Right ventricle myocardium inferior (tissue), 1 donor: ENCODE measurements at regions not wholly inside any gene's neighbourhood (a gene's known extent, or its start where the extent isn't known, plus 50 kb on each side); places are given as distances from the start of the nearest gene placed in this dataset.

Experiments
- ATAC-seq: fragments of 200-7000 bp; cut with Tn5 transposase; one replicate; pipeline ENCODE4 v1.9.1; 2020; ENCODE audit warnings: mild to moderate bottlenecking, moderate library complexity
- DNase-seq: peaks from one replicate; pipeline ENCODE4 v3.0.0; 2021; ENCODE audit errors: missing footprints
- intact Hi-C: fragments of 100-400 bp; cut with DNase I; formaldehyde crosslinking; loops from one replicate; pipeline ENCODE4 v1.11.0; 2022
- donor health status: DM: no; HTN: yes; CAD: no; lungs with severe emphysema.

- no peak for DNase-seq
- intact Hi-C loops: no loop called here
- no peak for ATAC-seq
Observed at GRCh38 chr1:58391514-58391913, 155.0 kb downstream of the OMA1 start.

DNA sequence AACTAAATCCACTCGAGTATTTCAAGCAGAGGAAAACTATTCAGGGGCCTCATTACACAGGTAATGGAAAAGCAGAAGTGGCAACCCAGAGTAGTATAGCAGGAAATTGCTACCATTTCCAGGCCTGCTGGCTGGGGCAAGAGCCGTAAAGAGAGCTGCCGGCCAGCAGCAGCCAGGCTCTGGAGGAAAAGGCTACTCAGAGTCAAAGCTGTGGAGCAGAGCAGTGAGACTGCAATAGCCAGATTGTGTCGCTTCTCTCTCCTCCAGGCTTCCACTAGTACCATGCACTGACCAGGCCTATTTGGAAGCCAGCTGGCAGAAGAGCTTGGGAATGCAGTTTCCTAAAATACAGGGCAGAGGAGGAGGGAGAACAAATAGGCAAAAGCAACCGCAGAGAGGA, 155.5 kb downstream of the OMA1 start:
- intact Hi-C loops: no loop called here
- ATAC-seq (peak; percentile 88), DNase-seq (no peak)

GRCh38 chr1:58390091-58390490, 156.4 kb downstream of the OMA1 start:
- ATAC-seq (no peak), DNase-seq (no peak)
- intact Hi-C loops: no loop called here

DNA sequence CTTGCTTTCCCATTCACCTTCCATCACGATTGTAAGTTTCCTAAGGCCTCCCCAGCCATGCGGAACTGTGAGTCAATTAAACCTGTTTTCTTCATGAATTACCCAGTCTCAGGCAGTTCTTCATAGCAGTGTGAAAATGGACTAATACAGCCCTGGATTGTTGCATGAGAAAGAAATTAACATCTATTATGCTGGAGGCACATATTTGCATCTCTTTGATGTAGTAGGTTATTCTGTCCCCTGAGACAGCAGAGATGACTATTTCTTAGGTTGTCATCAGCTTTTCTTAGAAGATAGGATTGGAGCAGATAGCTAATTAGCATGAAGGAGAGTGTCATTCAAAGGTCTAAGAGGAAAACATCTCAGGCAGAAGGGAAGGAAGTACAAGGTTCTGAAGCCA, 166.2 kb downstream of the OMA1 start:
- no peak for DNase-seq
- intact Hi-C loops: no loop called here
- ATAC-seq: no peak

DNA sequence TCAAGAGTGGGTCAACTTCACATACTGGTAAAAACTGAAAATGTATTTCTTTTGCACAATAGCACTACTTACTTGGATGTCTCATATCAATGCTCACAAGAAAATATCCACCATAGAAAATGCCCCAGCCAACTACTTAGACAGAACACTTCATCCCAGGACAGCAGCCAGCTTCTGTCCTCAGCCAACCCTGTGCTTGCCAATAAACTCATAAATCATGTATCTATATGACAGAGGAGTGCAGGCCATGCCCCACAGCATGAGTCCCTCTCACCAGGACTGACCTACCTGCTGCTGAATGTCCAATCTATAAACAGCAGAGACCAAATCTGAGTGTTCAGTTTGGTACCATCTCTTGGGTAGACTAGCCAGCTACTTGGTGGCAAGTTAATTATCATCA, 179.3 kb downstream of the OMA1 start:
- intact Hi-C loops: no loop called here
- no peak for DNase-seq
- peak; percentile 77 for ATAC-seq

- DNase-seq: no peak
- intact Hi-C loops: no loop called here
- ATAC-seq: no peak
Observed at GRCh38 chr1:58365328-58365727, 181.2 kb downstream of the OMA1 start.

DNA sequence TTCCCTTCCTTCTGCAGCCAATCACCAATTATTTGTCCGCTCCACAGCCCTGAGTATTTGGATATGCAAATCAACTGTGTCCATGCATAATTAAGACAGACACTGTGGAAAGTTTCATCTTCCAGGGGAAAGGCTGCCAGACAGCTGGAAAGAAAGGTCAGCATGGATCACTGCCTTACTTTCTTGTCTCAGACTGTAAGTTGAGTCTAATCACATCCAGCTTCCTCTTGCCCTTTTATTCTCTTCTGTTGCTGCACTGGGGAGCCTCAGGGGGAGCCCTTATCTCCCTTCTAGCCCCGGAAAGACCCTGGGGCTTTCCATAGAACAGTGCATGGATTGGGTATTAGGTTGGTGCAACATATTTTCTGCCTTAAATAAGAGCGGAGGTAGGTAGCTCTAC, 182.9 kb downstream of the OMA1 start:
- intact Hi-C loops: no loop called here
- ATAC-seq (no peak), DNase-seq (no peak)

DNA sequence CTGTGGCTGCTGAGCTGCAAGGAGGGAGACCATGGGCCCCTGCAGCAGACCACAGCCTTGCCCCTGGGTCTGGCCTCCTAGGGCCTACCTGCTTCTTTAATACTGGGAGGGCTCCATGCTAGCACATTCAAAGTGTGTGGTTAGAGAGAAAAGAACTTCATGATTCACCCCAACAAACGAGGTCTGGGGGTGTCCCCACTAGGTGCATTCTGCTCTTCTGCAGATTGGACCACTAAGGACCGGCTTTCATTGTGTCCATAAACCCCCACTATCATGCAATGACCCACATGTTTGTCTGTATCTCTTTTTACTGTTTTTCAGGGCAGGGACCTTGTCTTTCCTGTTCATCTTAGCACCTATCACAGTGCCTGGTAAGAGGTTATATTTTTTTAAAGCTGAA, 185.4 kb downstream of the OMA1 start:
- DNase-seq (no peak), ATAC-seq (no peak)
- intact Hi-C loops: no loop called here

DNA sequence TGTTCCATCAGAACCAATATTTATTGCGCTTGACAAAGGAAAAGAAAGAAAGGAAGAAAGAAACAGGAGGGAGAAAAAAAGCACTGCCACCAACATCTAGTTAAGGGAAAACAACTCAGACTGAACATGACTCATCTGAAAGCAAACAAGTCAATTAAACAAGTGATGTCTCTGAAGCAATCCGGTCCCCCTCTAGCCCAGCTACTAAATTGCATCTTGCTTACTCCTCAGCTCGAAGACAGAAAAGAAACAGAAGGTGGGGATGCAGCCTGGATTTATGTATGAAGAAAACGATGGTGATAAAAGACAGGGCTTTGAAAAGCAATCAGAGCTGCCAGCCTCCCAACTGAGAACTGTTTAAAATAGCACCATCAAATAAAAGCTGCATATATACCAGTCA, 188.2 kb downstream of the OMA1 start:
- intact Hi-C loops: no loop called here
- DNase-seq: no peak
- no peak for ATAC-seq

- intact Hi-C loops: no loop called here
- DNase-seq: no peak
- ATAC-seq: no peak
Observed at GRCh38 chr1:58356402-58356801, 190.1 kb downstream of the OMA1 start.

DNA sequence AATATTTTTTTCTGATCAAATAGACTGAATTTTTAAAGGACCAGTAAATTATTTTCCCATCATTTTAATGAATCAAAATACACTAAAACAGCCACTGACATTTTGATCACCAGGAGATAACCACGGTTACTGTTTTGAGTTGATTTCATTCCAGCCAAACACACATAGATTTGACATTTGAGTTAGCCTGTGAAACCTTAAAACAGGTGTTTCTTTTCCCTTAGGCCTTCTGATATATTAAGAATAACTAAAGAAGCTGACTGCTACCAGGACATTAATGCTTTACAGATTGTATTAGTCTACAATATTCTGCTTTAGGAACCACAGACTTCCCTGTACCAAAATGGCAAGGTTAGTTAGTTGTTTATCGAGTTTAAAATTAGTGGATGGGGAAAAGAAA, 193.4 kb downstream of the OMA1 start:
- ATAC-seq (no peak), DNase-seq (no peak)
- intact Hi-C loops: no loop called here

- intact Hi-C loops: no loop called here
- no peak for DNase-seq
- no peak for ATAC-seq
Observed at GRCh38 chr1:58352476-58353092, 193.9 kb downstream of the OMA1 start.

- DNase-seq (no peak), ATAC-seq (no peak)
- intact Hi-C loops: no loop called here
Observed at GRCh38 chr1:58346036-58346355, 200.5 kb downstream of the OMA1 start.

DNA sequence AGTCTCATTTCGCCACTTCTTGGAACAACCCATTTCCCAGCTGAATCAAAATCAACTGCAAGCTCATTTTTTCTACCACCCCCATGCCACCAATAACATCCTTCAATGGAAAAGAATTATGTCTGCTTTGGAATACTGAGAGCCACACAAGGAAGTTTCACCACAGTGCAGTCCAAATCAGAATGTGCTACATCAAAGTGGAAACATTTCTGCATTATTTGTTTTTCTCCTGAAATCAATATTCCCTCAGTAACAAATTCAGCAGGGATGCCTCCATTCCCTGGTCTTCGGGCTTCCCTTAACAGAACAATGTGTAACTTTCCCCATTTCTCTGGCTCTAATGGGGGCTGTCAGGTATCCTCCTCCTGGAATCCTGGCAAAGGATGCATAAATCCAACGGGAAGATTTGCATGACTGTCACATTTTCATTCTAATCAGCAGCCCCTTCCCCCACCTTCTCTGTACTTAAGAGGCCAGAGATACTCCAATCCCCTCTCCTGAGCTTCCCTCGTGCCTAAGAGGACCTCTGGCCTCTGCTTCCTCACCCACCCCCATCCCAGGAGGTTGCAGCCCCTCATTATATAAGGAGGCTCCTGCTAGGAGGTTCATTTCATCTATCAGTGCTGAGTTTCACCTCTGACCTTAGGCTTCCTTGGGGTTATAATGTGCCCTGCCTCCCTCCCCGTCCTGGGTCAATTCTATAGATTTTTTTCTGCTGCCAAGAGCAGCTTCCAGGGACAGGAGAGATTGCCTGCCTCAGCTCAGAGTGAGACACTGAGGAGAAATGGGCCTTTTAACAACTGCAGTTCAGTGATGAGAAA, 201.1 kb downstream of the OMA1 start:
- intact Hi-C loops: no loop called here
- no peak for ATAC-seq
- no peak for DNase-seq

- intact Hi-C loops: no loop called here
- no peak for ATAC-seq
Observed at GRCh38 chr1:58340185-58340584, 206.3 kb downstream of the OMA1 start.

DNA sequence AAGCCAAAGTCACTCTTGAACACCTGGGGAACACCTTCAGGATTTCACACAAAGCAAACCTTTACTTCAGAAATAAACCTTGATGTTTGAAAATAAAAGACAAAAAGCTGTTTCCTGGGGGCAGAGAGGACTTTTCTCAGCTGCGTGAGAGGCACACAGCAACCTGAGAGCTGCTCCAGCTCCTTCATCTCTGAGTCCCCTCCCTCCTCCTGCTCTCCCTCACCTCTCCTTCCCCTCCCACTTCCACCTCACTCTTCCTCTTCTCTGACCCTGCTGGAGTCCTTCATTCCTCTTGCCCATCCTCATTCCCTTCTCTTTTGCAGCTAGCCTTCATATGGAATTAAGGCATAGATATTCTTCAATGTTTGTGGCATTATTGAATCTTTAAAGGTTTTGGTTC, 208.4 kb downstream of the OMA1 start:
- intact Hi-C loops: no loop called here
- no peak for DNase-seq
- ATAC-seq: no peak

More at GRCh38 chr1:58340185-58340584, 206.3 kb downstream of the OMA1 start:
- DNase-seq: no peak

DNA sequence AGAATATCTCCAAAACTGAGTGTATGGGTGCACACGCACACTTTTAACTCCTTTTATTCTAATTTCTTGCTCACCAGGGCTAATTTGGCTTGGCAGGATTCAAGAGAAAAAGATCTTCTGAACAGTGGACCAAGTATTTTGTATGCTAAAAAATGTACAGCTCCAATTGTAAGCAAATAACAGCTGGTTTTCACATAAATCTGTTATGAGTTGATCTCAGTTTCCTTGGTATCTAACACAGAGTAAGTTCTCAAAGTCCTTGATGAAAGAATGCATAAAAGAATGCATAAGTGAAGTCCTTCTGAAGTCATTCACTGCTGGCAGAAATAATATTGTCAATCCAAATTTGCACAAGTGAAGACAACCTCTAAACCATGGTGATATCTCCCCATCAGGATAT, 213.0 kb downstream of the OMA1 start:
- DNase-seq: no peak
- intact Hi-C loops: no loop called here
- no peak for ATAC-seq

GRCh38 chr1:58331156-58331555, 215.4 kb downstream of the OMA1 start:
- DNase-seq: no peak
- intact Hi-C loops: no loop called here
- ATAC-seq: no peak

- no peak for ATAC-seq
- DNase-seq: no peak
- intact Hi-C loops: no loop called here
Observed at GRCh38 chr1:58325866-58326265, 220.7 kb downstream of the OMA1 start.

DNA sequence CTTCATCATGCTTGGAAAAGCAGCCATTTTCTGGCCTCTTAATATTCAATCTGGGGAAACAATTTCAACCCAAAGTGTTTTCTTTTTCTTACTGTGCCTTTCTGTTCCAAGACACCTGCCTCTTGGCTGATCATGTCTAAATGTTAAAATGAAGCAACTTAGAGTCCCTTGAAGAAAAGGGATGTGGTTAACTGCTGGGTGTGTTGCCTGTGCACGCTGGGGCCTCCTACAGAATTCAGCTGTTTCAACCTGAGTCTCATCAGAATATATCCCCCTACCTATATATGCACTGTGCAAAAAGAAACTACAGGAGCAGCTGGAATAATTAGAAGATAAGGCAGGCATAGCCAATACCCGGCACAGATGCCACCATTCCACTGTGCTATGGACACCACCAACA, 222.0 kb downstream of the OMA1 start:
- no peak for DNase-seq
- ATAC-seq: no peak
- intact Hi-C loops: no loop called here
